Thyroid gland (tissue), 4 donors: ENCODE measurements at regions not wholly inside any gene's neighbourhood (a gene's known extent, or its start where the extent isn't known, plus 50 kb on each side); places are given as distances from the start of the nearest gene placed in this dataset.

Experiments used
- CTCF ChIP-seq, 6 experiments: fragments of 200-600 bp in 3 of 6; fragments of 450-650 bp in 3 of 6; sonication (generic) in 3 of 6; IDR thresholded peaks; one replicate each; pipeline ENCODE4 v1.5.1; 2016 to 2019; ENCODE audit warnings: antibody characterized with exemption in 6 of 6, mild to moderate bottlenecking in 2 of 6, inconsistent platforms in 1 of 6, moderate library complexity in 1 of 6
- POLR2A ChIP-seq, 2 donors: fragments of 450-650 bp; IDR thresholded peaks; one replicate each; pipeline ENCODE4 v1.6.1; 2017; ENCODE audit warnings: antibody characterized with exemption in 2 of 2, mild to moderate bottlenecking in 2 of 2, moderate library complexity in 1 of 2

GRCh38 chr2:52933878-52934277 lies 833.7 kb upstream of the CHAC2 start:
- TF ChIP-seq CTCF (IDR thresholded peaks at IDR 0.05): no peak
- no peak for TF ChIP-seq POLR2A (IDR thresholded peaks at IDR 0.05)
